Ovary (tissue), 7 donors: ENCODE measurements at regions not wholly inside any gene's neighbourhood (a gene's known extent, or its start where the extent isn't known, plus 50 kb on each side); places are given as distances from the start of the nearest gene placed in this dataset.

Experiments used
- DNase-seq, 5 donors: peaks; one replicate each; pipeline ENCODE4 v3.0.0-alpha.2; 2019 to 2020
- H3K27ac ChIP-seq, 2 donors: fragments of 200-600 bp; one replicate each; pipeline versions ENCODE4 v1.5.1 to v1.8.0; 2019 to 2022
- H3K27me3 ChIP-seq: fragments of 200-600 bp; one replicate; pipeline ENCODE4 v1.8.0; 2022
- H3K36me3 ChIP-seq: fragments of 200-600 bp; sonication (generic); one replicate; pipeline ENCODE4 v1.5.1; 2019
- H3K4me1 ChIP-seq: one replicate; pipeline ENCODE4 v1.8.1; 2013; ENCODE audit warnings: mild to moderate bottlenecking, moderate library complexity; ENCODE audit not compliant: insufficient read depth
- H3K4me3 ChIP-seq: fragments of 200-600 bp; sonication (generic); one replicate; pipeline ENCODE4 v1.5.1; 2017
- H3K9me3 ChIP-seq, 2 donors: fragments of 200-600 bp in 1 of 2; sonication (generic) in 1 of 2; one replicate each; pipeline versions ENCODE4 v1.5.1 to v1.8.1; 2013 to 2019; ENCODE audit warnings: mild to moderate bottlenecking in 1 of 2, moderate library complexity in 1 of 2
- CTCF ChIP-seq, 3 donors: fragments of 450-650 bp in 2 of 3; fragments of 200-600 bp in 1 of 3; IDR thresholded peaks; one replicate each; pipeline versions ENCODE4 v1.5.1 to v1.8.0; 2016 to 2022; ENCODE audit warnings: antibody characterized with exemption in 3 of 3, mild to moderate bottlenecking in 1 of 3
- EP300 ChIP-seq: sonication (generic); formaldehyde crosslinking; IDR thresholded peaks from one replicate; pipeline ENCODE4 v1.6.1; 2017; ENCODE audit warnings: antibody characterized with exemption
- POLR2A ChIP-seq: fragments of 450-650 bp; IDR thresholded peaks from one replicate; pipeline ENCODE4 v1.6.1; 2017; ENCODE audit warnings: antibody characterized with exemption, mild to moderate bottlenecking, moderate library complexity
- WGBS, 3 donors: extraction: QIAGEN DNeasy Blood & Tissue Kit in 1 of 3; methylation state at CpG; one replicate each; pipeline versions ENCODE4 v1.1.5 to v1.1.7; 2013 to 2017; 5-methylcytosine and 5-hydroxymethylcytosine counted together
- intact Hi-C, 4 donors: fragments of 100-400 bp; cut with DNase I; formaldehyde crosslinking; loops; one replicate each; pipeline versions ENCODE4 v1.11.0 to v1.15.1; 2022 to 2023
- donor health status: DM: no; HTN: no; CAD: no; lungs with moderate emphysema.
- donor health status: DM: no; HTN: no; CAD: no.
- donor health status: Bipolar disorder and iron deficiency.
- donor health status: DM: no; HTN: no; CAD: no.
- donor health status: DM: yes; HTN: yes; CAD: no.

GRCh38 chr12:92424338-92424737 lies 278.5 kb upstream of the PLEKHG7 start:
- no peaks in the 10 kb centered on the region for H3K9me3 ChIP-seq
- no peaks in the 10 kb centered on the region for H3K36me3 ChIP-seq
- TF ChIP-seq POLR2A (no peak), EP300 (no peak), CTCF (IDR thresholded peaks at IDR 0.05) (no peak)
- no peak overlapping the region for H3K4me3 ChIP-seq
- no peak overlapping the region for H3K27ac ChIP-seq
- H3K4me1 ChIP-seq = peaks cover 3% of the 10 kb centered on the region
- no peaks in the 10 kb centered on the region for H3K27me3 ChIP-seq
- intact Hi-C loops = no loop called here
- WGBS, 3 donors = 62 to 73% (median 73%) methylated on average over 4 of the region's 4 CpGs
- DNase-seq = no peak

- Histone ChIP-seq H3K27me3 (no peaks in the 10 kb centered on the region), H3K4me1 (peaks cover 3% of the 10 kb centered on the region), H3K27ac (no peak overlapping the region), H3K36me3 (no peaks in the 10 kb centered on the region), H3K9me3 (no peaks in the 10 kb centered on the region), H3K4me3 (no peak overlapping the region)
- TF ChIP-seq POLR2A (no peak), CTCF (IDR thresholded peaks at IDR 0.05) (no peak), EP300 (no peak)
- no peak for DNase-seq
- intact Hi-C loops = no loop called here
Observed at GRCh38 chr12:92421701-92422100, 276.1 kb upstream of the BTG1 start.

- no peaks in the 10 kb centered on the region for H3K9me3 ChIP-seq
- no peaks in the 10 kb centered on the region for H3K27me3 ChIP-seq
- H3K4me1 ChIP-seq = peaks cover 3% of the 10 kb centered on the region
- WGBS, 3 donors = 91 to 100% (median 98%) methylated on average over 1 of the region's 1 CpG
- no peak overlapping the region for H3K27ac ChIP-seq
- intact Hi-C loops = no loop called here
- no peak overlapping the region for H3K4me3 ChIP-seq
- DNase-seq = no peak
- H3K36me3 ChIP-seq = no peaks in the 10 kb centered on the region
- TF ChIP-seq POLR2A = no peak
- TF ChIP-seq CTCF (IDR thresholded peaks at IDR 0.05) = no peak
- TF ChIP-seq EP300 = no peak
Observed at GRCh38 chr12:92421042-92421441, 275.4 kb upstream of the BTG1 start.

GRCh38 chr12:92419201-92419600 lies 273.6 kb upstream of the BTG1 start:
- WGBS, 3 donors = 77 to 83% (median 79%) methylated on average over 1 of the region's 1 CpG
- Histone ChIP-seq H3K4me3 (no peak overlapping the region), H3K9me3 (no peaks in the 10 kb centered on the region), H3K27me3 (no peaks in the 10 kb centered on the region), H3K27ac (no peak overlapping the region), H3K4me1 (peaks cover under 1% of the 10 kb centered on the region), H3K36me3 (no peaks in the 10 kb centered on the region)
- no peak for DNase-seq
- intact Hi-C loops = no loop called here
- TF ChIP-seq CTCF (IDR thresholded peaks at IDR 0.05) = no peak
- no peak for TF ChIP-seq EP300
- TF ChIP-seq POLR2A = no peak

GRCh38 chr12:92418381-92418780 lies 272.7 kb upstream of the BTG1 start:
- WGBS, 3 donors = 81 to 82% (median 82%) methylated on average over 2 of the region's 2 CpGs
- Histone ChIP-seq H3K36me3 (no peaks in the 10 kb centered on the region), H3K4me1 (no peaks in the 10 kb centered on the region), H3K9me3 (no peaks in the 10 kb centered on the region), H3K27me3 (no peaks in the 10 kb centered on the region), H3K4me3 (no peak overlapping the region), H3K27ac (no peak overlapping the region)
- TF ChIP-seq POLR2A = no peak
- TF ChIP-seq CTCF (IDR thresholded peaks at IDR 0.05) = no peak
- no peak for TF ChIP-seq EP300
- no peak for DNase-seq
- intact Hi-C loops = no loop called here
